Non-pigmented ciliary epithelial cell (primary cell): ENCODE measurements at regions not wholly inside any gene's neighbourhood (a gene's known extent, or its start where the extent isn't known, plus 50 kb on each side); places are given as distances from the start of the nearest gene placed in this dataset.
"Not testable (repeated sequence)": the region's sequence is repeated elsewhere in the genome, so short reads cannot be mapped to it uniquely, and the experiment has no call there.

ENCODE experiments used
- DNase-seq: peaks from one replicate; pipeline ENCODE4 v3.0.0-alpha.2; 2010; ENCODE audit warnings: low read depth

- DNase-seq, result no peak
Observed at GRCh38 chr6:135655055-135655454, 157.5 kb upstream of the AHI1 start.

- no peak for DNase-seq
Observed at GRCh38 chr6:135657207-135657606, 159.7 kb upstream of the AHI1 start.

- DNase-seq, result no peak
Observed at GRCh38 chr6:135658481-135658880, 160.9 kb upstream of the AHI1 start.

- DNase-seq, result no peak
Observed at GRCh38 chr6:135658916-135659315, 161.4 kb upstream of the AHI1 start.

- DNase-seq, result no peak
Observed at GRCh38 chr6:135664527-135664926, 167.0 kb upstream of the AHI1 start.

- no peak for DNase-seq
Observed at GRCh38 chr6:135665935-135666334, 168.4 kb upstream of the AHI1 start.

- no peak for DNase-seq
Observed at GRCh38 chr6:135667691-135668455, 170.3 kb upstream of the AHI1 start.

- DNase-seq, result no peak
Observed at GRCh38 chr6:135672256-135672655, 174.7 kb upstream of the AHI1 start.

GRCh38 chr6:135673501-135674309 lies 176.2 kb upstream of the AHI1 start:
- no peak for DNase-seq

GRCh38 chr6:135675026-135675425 lies 176.5 kb upstream of the PDE7B start:
- DNase-seq, result no peak

- DNase-seq, result peak; percentile 31
Observed at GRCh38 chr6:135675862-135676261, 175.6 kb upstream of the PDE7B start.

- no peak for DNase-seq
Observed at GRCh38 chr6:135680964-135681913, 170.3 kb upstream of the PDE7B start.

GRCh38 chr6:135686784-135687301 lies 164.7 kb upstream of the PDE7B start:
- peak; percentile 34 for DNase-seq

- DNase-seq, result not testable (repeated sequence)
Observed at GRCh38 chr6:135688476-135688875, 163.0 kb upstream of the PDE7B start.

GRCh38 chr6:135692426-135692825 lies 159.1 kb upstream of the PDE7B start:
- no peak for DNase-seq

GRCh38 chr6:135693811-135694370 lies 157.6 kb upstream of the PDE7B start:
- no peak for DNase-seq

GRCh38 chr6:135699705-135700104 lies 151.8 kb upstream of the PDE7B start:
- no peak for DNase-seq

GRCh38 chr6:135701426-135701825 lies 150.1 kb upstream of the PDE7B start:
- DNase-seq, result no peak

- no peak for DNase-seq
Observed at GRCh38 chr6:135703007-135703406, 148.5 kb upstream of the PDE7B start.

GRCh38 chr6:135703621-135704020 lies 147.9 kb upstream of the PDE7B start:
- DNase-seq, result no peak

- DNase-seq, result no peak
Observed at GRCh38 chr6:135707426-135707825, 144.1 kb upstream of the PDE7B start.

GRCh38 chr6:135710042-135710441 lies 141.5 kb upstream of the PDE7B start:
- no peak for DNase-seq
